Coronary artery (tissue), 2 donors: ENCODE measurements at regions not wholly inside any gene's neighbourhood (a gene's known extent, or its start where the extent isn't known, plus 50 kb on each side); places are given as distances from the start of the nearest gene placed in this dataset.
"Not testable (repeated sequence)": the region's sequence is repeated elsewhere in the genome, so short reads cannot be mapped to it uniquely, and the experiment has no call there.

Experiments
- DNase-seq: peaks from one replicate; pipeline ENCODE4 v3.0.0-alpha.2; 2017; ENCODE audit warnings: low spot score
- H3K27ac ChIP-seq, 2 donors: fragments of 200-600 bp; sonication (generic); one replicate each; pipeline ENCODE4 v1.5.1; 2016 to 2019
- H3K4me3 ChIP-seq: fragments of 200-600 bp; sonication (generic); 2 replicates; pipeline ENCODE4 v1.5.1; 2016; ENCODE audit warnings: mild to moderate bottlenecking, moderate library complexity
- CTCF ChIP-seq: fragments of 200-600 bp; sonication (generic); IDR thresholded peaks from one replicate; pipeline ENCODE4 v1.5.1; 2019; ENCODE audit warnings: antibody characterized with exemption

GRCh38 chrX:40391662-40392061, 189.1 kb upstream of the ATP6AP2 start:
- no peak for TF ChIP-seq CTCF
- no peak for DNase-seq
- Histone ChIP-seq H3K27ac (no peak overlapping the region), H3K4me3 (no peak overlapping the region)

GRCh38 chrX:40389555-40389954, 191.2 kb upstream of the ATP6AP2 start:
- no peak overlapping the region for H3K4me3 ChIP-seq
- no peak overlapping the region for H3K27ac ChIP-seq
- no peak for DNase-seq
- TF ChIP-seq CTCF = no peak

GRCh38 chrX:40388441-40388840, 192.3 kb upstream of the ATP6AP2 start:
- no peak overlapping the region for H3K4me3 ChIP-seq
- DNase-seq = no peak
- no peak overlapping the region for H3K27ac ChIP-seq
- TF ChIP-seq CTCF = no peak

GRCh38 chrX:40387869-40388268, 192.9 kb upstream of the ATP6AP2 start:
- peak; percentile 11 for DNase-seq

GRCh38 chrX:40387311-40387710, 193.5 kb upstream of the ATP6AP2 start:
- not testable (repeated sequence) for H3K27ac ChIP-seq, H3K4me3 ChIP-seq, DNase-seq

More at GRCh38 chrX:40387869-40388268, 192.9 kb upstream of the ATP6AP2 start:
- not testable (repeated sequence) for H3K27ac ChIP-seq, H3K4me3 ChIP-seq

- DNase-seq = no peak
- no peak for TF ChIP-seq CTCF
- Histone ChIP-seq H3K4me3 (no peak overlapping the region), H3K27ac (no peak overlapping the region)
These were observed 195.1 kb upstream of the ATP6AP2 start for GRCh38 chrX:40385682-40386081.

- TF ChIP-seq CTCF = no peak
- Histone ChIP-seq H3K4me3 (no peak overlapping the region), H3K27ac (no peak overlapping the region)
- DNase-seq = no peak
These were observed 195.5 kb upstream of the ATP6AP2 start for GRCh38 chrX:40385256-40385655.

GRCh38 chrX:40383969-40384368, 196.8 kb upstream of the ATP6AP2 start:
- H3K27ac ChIP-seq = no peak overlapping the region
- DNase-seq = peak; percentile 21
- H3K4me3 ChIP-seq = no peak overlapping the region
- TF ChIP-seq CTCF = no peak
